OCI-LY1 (cell line): ENCODE measurements at regions not wholly inside any gene's neighbourhood (a gene's known extent, or its start where the extent isn't known, plus 50 kb on each side); places are given as distances from the start of the nearest gene placed in this dataset.

ENCODE experiments used
- H2AFZ ChIP-seq: fragments of 200-600 bp; sonication (generic), shearing (Covaris generic); 2 replicates; pipeline ENCODE4 v1.6.0; 2014; ENCODE audit warnings: antibody characterized with exemption, mild to moderate bottlenecking, low read length
- H3F3A ChIP-seq: fragments of 200-600 bp; sonication (generic), shearing (Covaris generic); 2 replicates; pipeline ENCODE4 v1.6.0; 2014; ENCODE audit warnings: mild to moderate bottlenecking, antibody characterized with exemption, low read length, moderate library complexity; ENCODE audit not compliant: insufficient read depth
- H3K27ac ChIP-seq: fragments of 200-600 bp; sonication (generic); 2 replicates; pipeline ENCODE4 v1.5.1; 2014; ENCODE audit warnings: low read length, mixed run types, mild to moderate bottlenecking, low read depth; ENCODE audit not compliant: poor library complexity, severe bottlenecking
- H3K27me3 ChIP-seq: fragments of 200-600 bp; sonication (generic); 2 replicates; pipeline ENCODE4 v1.6.0; 2014; ENCODE audit warnings: antibody characterized with exemption, mild to moderate bottlenecking, low read length, moderate library complexity; ENCODE audit not compliant: insufficient read depth
- H3K36me3 ChIP-seq: fragments of 200-600 bp; sonication (generic); 2 replicates; pipeline ENCODE4 v1.6.1; 2014; ENCODE audit warnings: mild to moderate bottlenecking, antibody characterized with exemption, low read length, moderate library complexity, mixed read lengths; ENCODE audit not compliant: insufficient read depth
- H3K4me1 ChIP-seq: fragments of 200-600 bp; sonication (generic); 2 replicates; pipeline ENCODE4 v1.5.1; 2014; ENCODE audit warnings: mild to moderate bottlenecking, low read length, moderate library complexity; ENCODE audit not compliant: insufficient read depth, severe bottlenecking
- H3K4me2 ChIP-seq: fragments of 200-600 bp; sonication (generic), shearing (Covaris generic); 2 replicates; pipeline ENCODE4 v1.6.1; 2014; ENCODE audit warnings: low read length
- H3K4me3 ChIP-seq: fragments of 200-600 bp; sonication (generic); 2 replicates; pipeline ENCODE4 v1.5.1; 2014; ENCODE audit warnings: low read length, low read depth, mild to moderate bottlenecking, mixed read lengths; ENCODE audit not compliant: poor library complexity, severe bottlenecking
- H3K79me2 ChIP-seq: fragments of 200-600 bp; shearing (Covaris generic); 2 replicates; pipeline ENCODE4 v1.6.1; 2016; ENCODE audit warnings: mixed run types, low read length, mixed read lengths; ENCODE audit not compliant: insufficient read depth
- H3K9ac ChIP-seq: fragments of 200-600 bp; sonication (generic), shearing (Covaris generic); 2 replicates; pipeline ENCODE4 v1.6.1; 2014; ENCODE audit warnings: mild to moderate bottlenecking, low read length, mixed read lengths
- H3K9me2 ChIP-seq: fragments of 200-600 bp; sonication (generic), shearing (Covaris generic); 2 replicates; pipeline ENCODE4 v1.6.1; 2014; ENCODE audit warnings: low read depth, mild to moderate bottlenecking, low read length, mixed read lengths
- H3K9me3 ChIP-seq: fragments of 200-600 bp; shearing (Covaris generic); 2 replicates; pipeline ENCODE4 v1.6.1; 2014; ENCODE audit warnings: low read length, mixed read lengths
- H4K20me1 ChIP-seq: fragments of 200-600 bp; sonication (generic), shearing (Covaris generic); 2 replicates; pipeline ENCODE4 v1.6.0; 2016; ENCODE audit warnings: mild to moderate bottlenecking, low read length; ENCODE audit not compliant: insufficient read depth
- CTCF ChIP-seq: fragments of 200-600 bp; sonication (generic), shearing (Covaris generic); IDR thresholded peaks from 2 replicates; pipeline ENCODE4 v1.5.1; 2017; ENCODE audit warnings: mild to moderate bottlenecking, antibody characterized with exemption, low read length, moderate library complexity, mixed read lengths
- EZH2 ChIP-seq: fragments of 200-600 bp; sonication (generic), shearing (Covaris generic); IDR thresholded peaks from 2 replicates; pipeline ENCODE4 v1.8.0; 2017; ENCODE audit warnings: borderline replicate concordance, mixed run types, mild to moderate bottlenecking, antibody characterized with exemption, low read length, moderate library complexity, mixed read lengths

- no peak for TF ChIP-seq CTCF
- no peak for TF ChIP-seq EZH2
- Histone ChIP-seq H3K36me3 (no peaks in the 10 kb centered on the region), H3K4me2 (no peak overlapping the region)
Observed at GRCh38 chr6:109298605-109299264, 83.5 kb downstream of the CD164 start.

GRCh38 chr6:109297406-109298110 is 84.7 kb downstream of the CD164 start:
- no peaks in the 10 kb centered on the region for H4K20me1 ChIP-seq
- H2AFZ ChIP-seq = no peak overlapping the region
- H3K27me3 ChIP-seq = no peaks in the 10 kb centered on the region
- H3K9me2 ChIP-seq = no peaks in the 10 kb centered on the region
- H3K9ac ChIP-seq = no peak overlapping the region
- H3K36me3 ChIP-seq = no peaks in the 10 kb centered on the region
- H3K4me1 ChIP-seq = no peaks in the 10 kb centered on the region
- H3F3A ChIP-seq = no peaks in the 10 kb centered on the region
- H3K27ac ChIP-seq = no peak overlapping the region
- H3K9me3 ChIP-seq = no peaks in the 10 kb centered on the region
- no peak overlapping the region for H3K4me2 ChIP-seq
- no peaks in the 10 kb centered on the region for H3K79me2 ChIP-seq
- TF ChIP-seq CTCF (no peak), EZH2 (no peak)
- H3K4me3 ChIP-seq = no peak overlapping the region

More at GRCh38 chr6:109298605-109299264, 83.5 kb downstream of the CD164 start:
- no peak overlapping the region for H2AFZ ChIP-seq
- H3K27ac ChIP-seq = no peak overlapping the region
- no peaks in the 10 kb centered on the region for H3K4me1 ChIP-seq
- H3K4me3 ChIP-seq = no peak overlapping the region
- H4K20me1 ChIP-seq = no peaks in the 10 kb centered on the region
- H3F3A ChIP-seq = no peaks in the 10 kb centered on the region
- H3K9me2 ChIP-seq = no peaks in the 10 kb centered on the region
- H3K79me2 ChIP-seq = no peaks in the 10 kb centered on the region
- H3K27me3 ChIP-seq = no peaks in the 10 kb centered on the region
- no peaks in the 10 kb centered on the region for H3K9me3 ChIP-seq
- H3K9ac ChIP-seq = no peak overlapping the region

- no peaks in the 10 kb centered on the region for H3K36me3 ChIP-seq
- H3K27ac ChIP-seq = no peak overlapping the region
- H3K79me2 ChIP-seq = no peaks in the 10 kb centered on the region
- TF ChIP-seq CTCF (no peak), EZH2 (no peak)
- H3K27me3 ChIP-seq = no peaks in the 10 kb centered on the region
- H3K4me2 ChIP-seq = no peak overlapping the region
- no peaks in the 10 kb centered on the region for H3F3A ChIP-seq
- H2AFZ ChIP-seq = no peak overlapping the region
- no peak overlapping the region for H3K4me3 ChIP-seq
- H4K20me1 ChIP-seq = no peaks in the 10 kb centered on the region
- H3K9me3 ChIP-seq = no peaks in the 10 kb centered on the region
- H3K4me1 ChIP-seq = no peaks in the 10 kb centered on the region
- no peak overlapping the region for H3K9ac ChIP-seq
- no peaks in the 10 kb centered on the region for H3K9me2 ChIP-seq
Observed at GRCh38 chr6:109296971-109297372, 85.3 kb downstream of the CD164 start.
